HCT116 (cell line): ENCODE measurements at regions not wholly inside any gene's neighbourhood (a gene's known extent, or its start where the extent isn't known, plus 50 kb on each side); places are given as distances from the start of the nearest gene placed in this dataset.

Source experiments
- ATAC-seq: fragments of 200-7000 bp; cut with Tn5 transposase; 2 replicates; pipeline ENCODE4 v1.9.1; 2020; ENCODE audit warnings: mild to moderate bottlenecking, moderate library complexity
- BruUV-seq: library from RNA; stranded (reverse); fragments of 400-500 nt; replicated peaks from 2 replicates; lab custom pipeline; 2021; lab: Mats Ljungman, UMichigan
- CTCF ChIA-PET: fragments of 300-600 bp; sonication (Branson Sonifier 250); formaldehyde crosslinking; loops from one replicate; lab custom pipeline; 2021; ENCODE audit warnings: antibody characterized with exemption; lab: Charles Lee
- POLR2A ChIA-PET: fragments of 300-600, 350-600 bp; sonication (Branson Sonifier 250); formaldehyde crosslinking; loops from one replicate; lab custom pipeline; 2021; ENCODE audit warnings: antibody characterized with exemption; lab: Charles Lee
- RAD21 ChIA-PET, 2 experiments: fragments of 300-600 bp; sonication (Branson Sonifier 250); formaldehyde crosslinking; loops; one replicate each; lab custom pipeline; 2023; ENCODE audit warnings: low total read pairs in 2 of 2; ENCODE audit not compliant: uncharacterized antibody in 2 of 2, unreplicated experiment in 2 of 2, low non-redundant PET in 1 of 2; lab: Charles Lee
- DNase-seq: peaks from one replicate; pipeline ENCODE4 v3.0.0-alpha.2; 2010; ENCODE audit warnings: low read depth, low spot score
- H2AFZ ChIP-seq: fragments of 200-600 bp; shearing (Covaris generic), sonication (generic); 2 replicates; pipeline ENCODE4 v1.6.1; 2017; ENCODE audit warnings: low read depth, mixed run types, mixed read lengths, antibody characterized with exemption, low read length; ENCODE audit not compliant: poor library complexity, severe bottlenecking
- H3K27ac ChIP-seq: 2 replicates; pipeline ENCODE4 v1.5.1; 2012; ENCODE audit warnings: low read depth, low read length
- H3K27me3 ChIP-seq: fragments of 200-600 bp; sonication (generic); 2 replicates; pipeline ENCODE4 v1.6.1; 2016; ENCODE audit warnings: mixed run types, low read length, mixed read lengths; ENCODE audit not compliant: insufficient read depth
- H3K36me3 ChIP-seq, 2 experiments: fragments of 200-500 bp in 1 of 2; fragments of 200-600 bp in 1 of 2; sonication (Bioruptor generic) in 1 of 2; sonication (generic) in 1 of 2; 2 replicates each; pipeline versions ENCODE4 v1.5.1 to v1.6.1; 2014 to 2016; ENCODE audit warnings: low read length in 2 of 2, inconsistent platforms in 1 of 2, mixed read lengths in 1 of 2, mixed run types in 1 of 2; ENCODE audit not compliant: insufficient read depth in 2 of 2, control insufficient read depth in 1 of 2
- H3K4me1 ChIP-seq, 2 experiments: fragments of 200-600 bp in 1 of 2; sonication (generic) in 1 of 2; 2 replicates each; pipeline versions ENCODE4 v1.5.1 to v1.6.1; 2012 to 2017; ENCODE audit warnings: low read length in 2 of 2, inconsistent platforms in 1 of 2, mild to moderate bottlenecking in 1 of 2, mixed read lengths in 1 of 2, mixed run types in 1 of 2, moderate library complexity in 1 of 2; ENCODE audit not compliant: insufficient read depth in 2 of 2, control insufficient read depth in 1 of 2
- H3K4me2 ChIP-seq: fragments of 200-600 bp; sonication (generic); 2 replicates; pipeline ENCODE4 v1.6.1; 2017; ENCODE audit warnings: mixed run types, low read length, mixed read lengths
- H3K4me3 ChIP-seq, 2 experiments: fragments of 200-600 bp in 1 of 2; sonication (generic) in 1 of 2; replicated peaks in 1 of 2; 2 replicates each; pipeline ENCODE4 v1.5.1; 2011 to 2016; ENCODE audit warnings: low read length in 2 of 2, control low read depth in 1 of 2, low read depth in 1 of 2, mild to moderate bottlenecking in 1 of 2, mixed read lengths in 1 of 2, mixed run types in 1 of 2
- H3K79me2 ChIP-seq: fragments of 200-600 bp; sonication (generic); 2 replicates; pipeline ENCODE4 v1.6.1; 2017; ENCODE audit warnings: mild to moderate bottlenecking, mixed run types, low read length, moderate library complexity, mixed read lengths; ENCODE audit not compliant: insufficient read depth
- H3K9ac ChIP-seq: fragments of 200-600 bp; sonication (generic); 2 replicates; pipeline ENCODE4 v1.6.1; 2016; ENCODE audit warnings: low read length, mixed read lengths
- H3K9me2 ChIP-seq: fragments of 200-600 bp; sonication (generic), shearing (Covaris generic); 2 replicates; pipeline ENCODE4 v1.6.1; 2017; ENCODE audit warnings: mixed run types, mild to moderate bottlenecking, moderate library complexity; ENCODE audit not compliant: insufficient read depth
- H3K9me3 ChIP-seq, 2 experiments: fragments of 200-500 bp in 1 of 2; fragments of 200-600 bp in 1 of 2; sonication (Bioruptor generic) in 1 of 2; sonication (generic) in 1 of 2; 2 replicates each; pipeline ENCODE4 v1.6.1; 2014 to 2017; ENCODE audit warnings: low read length in 2 of 2, mixed read lengths in 2 of 2, inconsistent platforms in 1 of 2, low read depth in 1 of 2, mild to moderate bottlenecking in 1 of 2, mixed run types in 1 of 2, moderate library complexity in 1 of 2; ENCODE audit not compliant: control insufficient read depth in 1 of 2, insufficient read depth in 1 of 2
- H4K20me1 ChIP-seq: fragments of 200-600 bp; sonication (generic), shearing (Covaris generic); 2 replicates; pipeline ENCODE4 v1.6.1; 2017; ENCODE audit warnings: mixed run types, mild to moderate bottlenecking, moderate library complexity; ENCODE audit not compliant: insufficient read depth
- ATF3 ChIP-seq: IDR thresholded peaks from 2 replicates; pipeline ENCODE4 v1.6.1; 2012
- CBX3 ChIP-seq: IDR thresholded peaks from 2 replicates; pipeline ENCODE4 v1.6.1; 2012; ENCODE audit warnings: low read depth
- CTCF ChIP-seq, 3 experiments: fragments of 200-600 bp in 1 of 3; sonication (generic) in 1 of 3; IDR thresholded peaks in 2 of 3; conservative IDR thresholded peaks in 1 of 3; 2 replicates each; pipeline ENCODE4 v1.5.1; 2012 to 2017; ENCODE audit warnings: low read depth in 2 of 3, low read length in 2 of 3, antibody characterized with exemption in 1 of 3, borderline replicate concordance in 1 of 3, control low read depth in 1 of 3, mild to moderate bottlenecking in 1 of 3, mixed read lengths in 1 of 3, mixed run types in 1 of 3, moderate library complexity in 1 of 3; ENCODE audit not compliant: insufficient read depth in 1 of 3
- EGR1 ChIP-seq: IDR thresholded peaks from 2 replicates; pipeline ENCODE4 v1.6.1; 2012; ENCODE audit warnings: low read depth
- ELF1 ChIP-seq: IDR thresholded peaks from 2 replicates; pipeline ENCODE4 v1.6.1; 2012; ENCODE audit warnings: low read depth, borderline replicate concordance
- EZH2 ChIP-seq: fragments of 200-600 bp; sonication (generic); IDR thresholded peaks from 2 replicates; pipeline ENCODE4 v1.6.1; 2017; ENCODE audit warnings: antibody characterized with exemption, mixed run types
- FOSL1 ChIP-seq: IDR thresholded peaks from 2 replicates; pipeline ENCODE4 v1.6.1; 2012; ENCODE audit warnings: low read depth
- JUND ChIP-seq: IDR thresholded peaks from 2 replicates; pipeline ENCODE4 v1.6.1; 2012
- POLR2A ChIP-seq: IDR thresholded peaks from 2 replicates; pipeline ENCODE4 v1.7.0; 2011; ENCODE audit warnings: borderline replicate concordance; ENCODE audit not compliant: insufficient read depth, insufficient read length; ENCODE audit errors: extremely low read depth
- RAD21 ChIP-seq: IDR thresholded peaks from 2 replicates; pipeline ENCODE4 v1.6.1; 2012; ENCODE audit warnings: low read depth, mild to moderate bottlenecking
- REST ChIP-seq: IDR thresholded peaks from 2 replicates; pipeline ENCODE4 v1.6.1; 2012; ENCODE audit warnings: low read depth
- SIN3A ChIP-seq: IDR thresholded peaks from 2 replicates; pipeline ENCODE4 v1.6.1; 2012; ENCODE audit warnings: low read depth
- SP1 ChIP-seq: IDR thresholded peaks from 2 replicates; pipeline ENCODE4 v1.6.1; 2012; ENCODE audit warnings: low read depth
- SRF ChIP-seq: IDR thresholded peaks from 2 replicates; pipeline ENCODE4 v1.6.1; 2012; ENCODE audit warnings: low read depth
- TCF7L2 ChIP-seq: IDR thresholded peaks from 2 replicates; pipeline ENCODE4 v1.7.0; 2011; ENCODE audit warnings: borderline replicate concordance, inconsistent platforms; ENCODE audit not compliant: insufficient read depth, insufficient read length; ENCODE audit errors: extremely low read depth
- YY1 ChIP-seq: IDR thresholded peaks from 2 replicates; pipeline ENCODE4 v1.6.1; 2011; ENCODE audit warnings: low read length, low read depth, moderate library complexity, mild to moderate bottlenecking; ENCODE audit not compliant: insufficient replicate concordance; ENCODE audit errors: extremely low read depth
- ZFX ChIP-seq: fragments of 450-650 bp; IDR thresholded peaks from 2 replicates; pipeline ENCODE4 v1.6.1; 2017
- intact Hi-C: fragments of 100-400 bp; cut with micrococcal nuclease; formaldehyde crosslinking; loops from 2 replicates; pipeline ENCODE4 v1.10.0; 2022

GRCh38 chr3:154886437-154886836 is 193.7 kb upstream of the MME start:
- Histone ChIP-seq H3K4me1 (no peaks in the 10 kb centered on the region), H4K20me1 (no peaks in the 10 kb centered on the region), H3K9me3 (no peaks in the 10 kb centered on the region), H2AFZ (no peak overlapping the region), H3K27ac (no peak overlapping the region), H3K36me3 (no peaks in the 10 kb centered on the region), H3K9me2 (no peaks in the 10 kb centered on the region), H3K4me2 (no peak overlapping the region), H3K4me3 (no peak overlapping the region)
- CTCF ChIA-PET = interaction anchor here (1.5 kb wide), 1 partner anchor 18 kb away, joined by 6 read pairs; no protein-coding TSS in a partner anchor
- no peak for DNase-seq
- RAD21 ChIA-PET = no interaction called here
- POLR2A ChIA-PET = no interaction called here
- BruUV-seq = no TSS peak
- TF ChIP-seq SP1 (no peak), RAD21 (no peak), ZFX (no peak), EZH2 (no peak), JUND (no peak), ELF1 (no peak)
- TF ChIP-seq, all 23 proteins: peak for 0
- intact Hi-C loops = no loop called here
- Histone ChIP-seq H3K9ac (no peak overlapping the region), H3K27me3 (no peaks in the 10 kb centered on the region), H3K79me2 (no peaks in the 10 kb centered on the region)
- no peak for ATAC-seq

DNA sequence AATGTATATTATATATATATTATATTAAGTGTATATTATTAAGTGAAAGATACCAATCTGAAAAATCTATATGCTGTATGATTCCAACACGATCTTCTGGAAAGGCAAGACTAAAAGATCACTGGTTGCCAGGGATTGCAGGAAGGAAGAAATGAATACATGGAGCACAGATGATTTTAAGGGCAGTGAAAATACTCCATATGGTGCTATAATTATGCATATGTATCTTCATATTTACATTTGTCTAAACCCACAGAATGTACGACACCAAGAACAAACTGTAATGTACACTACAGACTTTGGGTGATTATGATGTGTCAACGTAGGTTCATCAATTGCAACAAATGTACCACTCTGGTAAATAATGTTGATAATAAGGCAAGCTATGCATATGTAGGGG is 194.7 kb upstream of the MME start:
- H3K79me2 ChIP-seq = no peaks in the 10 kb centered on the region
- H3K9me3 ChIP-seq = no peaks in the 10 kb centered on the region
- no peak overlapping the region for H3K4me2 ChIP-seq
- POLR2A ChIA-PET = no interaction called here
- no peaks in the 10 kb centered on the region for H3K9me2 ChIP-seq
- DNase-seq (no peak), ATAC-seq (no peak)
- no peak overlapping the region for H3K4me3 ChIP-seq
- H4K20me1 ChIP-seq = no peaks in the 10 kb centered on the region
- intact Hi-C loops = no loop called here
- BruUV-seq = no TSS peak
- no peak overlapping the region for H3K27ac ChIP-seq
- no peak overlapping the region for H2AFZ ChIP-seq
- H3K4me1 ChIP-seq = no peaks in the 10 kb centered on the region
- H3K9ac ChIP-seq = no peak overlapping the region
- CTCF ChIA-PET = interaction anchor here (1.5 kb wide), 1 partner anchor 19 kb away, joined by 6 read pairs; no protein-coding TSS in a partner anchor
- no peaks in the 10 kb centered on the region for H3K27me3 ChIP-seq
- RAD21 ChIA-PET = no interaction called here
- H3K36me3 ChIP-seq = no peaks in the 10 kb centered on the region
- TF ChIP-seq CBX3 (no peak), SP1 (no peak), CTCF (IDR thresholded peaks at IDR 0.05 in 2 of 3, conservative IDR thresholded peaks at IDR 0.05 in 1 of 3; ENCODE audit: borderline replicate concordance in 1 of 3, insufficient read depth in 1 of 3, low read depth in 2 of 3, low read length in 2 of 3) (no peak), FOSL1 (no peak), REST (no peak), YY1 (no peak), SIN3A (no peak), SRF (no peak), ATF3 (no peak), TCF7L2 (no peak), JUND (no peak), RAD21 (no peak), ZFX (no peak), ELF1 (no peak), EGR1 (no peak), POLR2A (no peak)
